ENCODE measurements at regions not wholly inside any gene's neighbourhood (a gene's known extent, or its start where the extent isn't known, plus 50 kb on each side); places are given as distances from the start of the nearest gene placed in this dataset.

- H3K4me3 Mint-ChIP-seq, result no peak overlapping the region
- H3K27ac Mint-ChIP-seq, result no peak overlapping the region
- DNase-seq, result no peak
- peak; percentile 23 for TF ChIP-seq CTCF (IDR thresholded peaks at IDR 0.05)
- H3K4me1 Mint-ChIP-seq, result no peaks in the 10 kb centered on the region
- H3K9me3 Mint-ChIP-seq, result no peaks in the 10 kb centered on the region
- H3K36me3 Mint-ChIP-seq (ENCODE audit: low read depth), result no peaks in the 10 kb centered on the region
- no peaks in the 10 kb centered on the region for H3K27me3 Mint-ChIP-seq (ENCODE audit: low read depth, poor library complexity)
Observed at GRCh38 chr2:195498176-195498575, 158.8 kb upstream of the SLC39A10 start.

GRCh38 chr2:195496991-195497390, 160.0 kb upstream of the SLC39A10 start:
- H3K27ac Mint-ChIP-seq, result no peak overlapping the region
- no peaks in the 10 kb centered on the region for H3K36me3 Mint-ChIP-seq (ENCODE audit: low read depth)
- no peak for DNase-seq
- no peak for TF ChIP-seq CTCF (IDR thresholded peaks at IDR 0.05)
- no peaks in the 10 kb centered on the region for H3K9me3 Mint-ChIP-seq
- H3K27me3 Mint-ChIP-seq (ENCODE audit: low read depth, poor library complexity), result no peaks in the 10 kb centered on the region
- H3K4me3 Mint-ChIP-seq, result no peak overlapping the region
- H3K4me1 Mint-ChIP-seq, result peaks cover under 1% of the 10 kb centered on the region

- Mint-ChIP-seq H3K4me3 (no peak overlapping the region), H3K27ac (no peak overlapping the region), H3K27me3 (ENCODE audit: low read depth, poor library complexity) (no peaks in the 10 kb centered on the region), H3K4me1 (peaks cover 11% of the 10 kb centered on the region), H3K9me3 (no peaks in the 10 kb centered on the region), H3K36me3 (ENCODE audit: low read depth) (no peaks in the 10 kb centered on the region)
- no peak for TF ChIP-seq CTCF (IDR thresholded peaks at IDR 0.05)
- DNase-seq, result no peak
Observed at GRCh38 chr2:195495966-195496365, 161.1 kb upstream of the SLC39A10 start.

- no peak overlapping the region for H3K4me3 Mint-ChIP-seq
- H3K27me3 Mint-ChIP-seq (ENCODE audit: low read depth, poor library complexity), result no peaks in the 10 kb centered on the region
- no peaks in the 10 kb centered on the region for H3K36me3 Mint-ChIP-seq (ENCODE audit: low read depth)
- no peak for DNase-seq
- no peak for TF ChIP-seq CTCF (IDR thresholded peaks at IDR 0.05)
- H3K4me1 Mint-ChIP-seq, result peaks cover 14% of the 10 kb centered on the region
- no peaks in the 10 kb centered on the region for H3K9me3 Mint-ChIP-seq
- no peak overlapping the region for H3K27ac Mint-ChIP-seq
Observed at GRCh38 chr2:195495351-195495750, 161.7 kb upstream of the SLC39A10 start.

GRCh38 chr2:195494451-195494850, 162.6 kb upstream of the SLC39A10 start:
- Mint-ChIP-seq H3K27ac (no peak overlapping the region), H3K9me3 (no peaks in the 10 kb centered on the region), H3K4me3 (no peak overlapping the region), H3K36me3 (ENCODE audit: low read depth) (no peaks in the 10 kb centered on the region), H3K4me1 (peaks cover 15% of the 10 kb centered on the region), H3K27me3 (ENCODE audit: low read depth, poor library complexity) (no peaks in the 10 kb centered on the region)
- DNase-seq, result no peak
- TF ChIP-seq CTCF (IDR thresholded peaks at IDR 0.05), result no peak

- no peak for TF ChIP-seq CTCF (IDR thresholded peaks at IDR 0.05)
Observed at GRCh38 chr2:195493416-195493815, 163.6 kb upstream of the SLC39A10 start.

More at GRCh38 chr2:195493416-195493815, 163.6 kb upstream of the SLC39A10 start:
- Mint-ChIP-seq H3K36me3 (ENCODE audit: low read depth) (no peaks in the 10 kb centered on the region), H3K27ac (no peak overlapping the region), H3K9me3 (no peaks in the 10 kb centered on the region), H3K4me3 (no peak overlapping the region), H3K27me3 (ENCODE audit: low read depth, poor library complexity) (no peaks in the 10 kb centered on the region), H3K4me1 (peaks cover 15% of the 10 kb centered on the region)
- DNase-seq, result no peak
